GM20000 (cell line): ENCODE measurements at regions not wholly inside any gene's neighbourhood (a gene's known extent, or its start where the extent isn't known, plus 50 kb on each side); places are given as distances from the start of the nearest gene placed in this dataset.

Source experiments
- DNase-seq: peaks from one replicate; pipeline ENCODE4 v3.0.0; 2012; ENCODE audit warnings: low spot score
- TF ChIP-seq, protein P1 (sequence below): IDR thresholded peaks from 2 replicates; pipeline ENCODE4 v1.5.1; 2012; ENCODE audit warnings: mild to moderate bottlenecking, control low read depth; ENCODE audit errors: extremely low read depth, missing control alignments

DNA sequence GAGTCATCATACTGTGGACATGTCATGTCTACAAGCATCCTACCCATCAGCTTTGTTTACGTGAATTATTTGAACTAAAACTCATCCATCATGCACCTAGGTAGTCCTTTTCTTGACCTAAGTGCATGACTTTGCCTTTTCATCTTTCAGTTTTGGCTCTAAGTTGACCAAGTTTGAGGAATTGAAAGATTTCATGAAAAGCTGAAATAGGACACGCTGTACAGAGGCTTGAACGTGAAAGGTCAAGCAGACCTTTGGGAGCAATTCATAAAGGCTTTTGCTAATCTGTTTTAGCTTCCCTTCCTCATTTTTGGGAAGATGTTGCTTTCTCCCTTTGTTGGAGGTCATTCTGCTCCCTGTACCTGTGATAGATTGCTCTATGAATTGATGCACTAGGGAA, 55.1 kb upstream of the MLIP start:
- DNase-seq = no peak
- TF ChIP-seq, protein P1, sequence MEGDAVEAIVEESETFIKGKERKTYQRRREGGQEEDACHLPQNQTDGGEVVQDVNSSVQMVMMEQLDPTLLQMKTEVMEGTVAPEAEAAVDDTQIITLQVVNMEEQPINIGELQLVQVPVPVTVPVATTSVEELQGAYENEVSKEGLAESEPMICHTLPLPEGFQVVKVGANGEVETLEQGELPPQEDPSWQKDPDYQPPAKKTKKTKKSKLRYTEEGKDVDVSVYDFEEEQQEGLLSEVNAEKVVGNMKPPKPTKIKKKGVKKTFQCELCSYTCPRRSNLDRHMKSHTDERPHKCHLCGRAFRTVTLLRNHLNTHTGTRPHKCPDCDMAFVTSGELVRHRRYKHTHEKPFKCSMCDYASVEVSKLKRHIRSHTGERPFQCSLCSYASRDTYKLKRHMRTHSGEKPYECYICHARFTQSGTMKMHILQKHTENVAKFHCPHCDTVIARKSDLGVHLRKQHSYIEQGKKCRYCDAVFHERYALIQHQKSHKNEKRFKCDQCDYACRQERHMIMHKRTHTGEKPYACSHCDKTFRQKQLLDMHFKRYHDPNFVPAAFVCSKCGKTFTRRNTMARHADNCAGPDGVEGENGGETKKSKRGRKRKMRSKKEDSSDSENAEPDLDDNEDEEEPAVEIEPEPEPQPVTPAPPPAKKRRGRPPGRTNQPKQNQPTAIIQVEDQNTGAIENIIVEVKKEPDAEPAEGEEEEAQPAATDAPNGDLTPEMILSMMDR = no peak

- DNase-seq = no peak
- TF ChIP-seq, protein P1 = no peak
Observed at GRCh38 chr6:54057058-54057457, 54.2 kb upstream of the MLIP start.

DNA sequence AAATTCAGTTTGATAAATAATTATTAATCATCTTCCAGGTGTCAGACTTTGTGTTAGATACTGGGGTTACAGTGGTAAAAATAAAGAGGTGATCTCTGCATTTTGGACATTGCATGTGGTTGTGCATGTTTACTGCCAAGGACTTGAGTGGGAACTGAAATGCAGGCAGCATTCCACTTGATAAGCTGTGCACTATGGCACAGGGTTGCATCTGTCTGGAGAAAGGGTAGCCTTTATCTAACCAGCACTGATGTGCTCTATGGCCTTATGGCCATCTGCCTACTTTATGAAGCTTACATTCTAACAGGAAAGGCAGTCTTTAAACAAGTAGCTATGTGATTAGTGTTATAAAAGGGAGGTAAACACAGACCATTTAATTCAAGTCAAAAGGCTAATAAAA, 53.0 kb upstream of the MLIP start:
- TF ChIP-seq, protein P1 = no peak
- no peak for DNase-seq

GRCh38 chr6:54059683-54060082, 51.6 kb upstream of the MLIP start:
- TF ChIP-seq, protein P1 = no peak
- no peak for DNase-seq

DNA sequence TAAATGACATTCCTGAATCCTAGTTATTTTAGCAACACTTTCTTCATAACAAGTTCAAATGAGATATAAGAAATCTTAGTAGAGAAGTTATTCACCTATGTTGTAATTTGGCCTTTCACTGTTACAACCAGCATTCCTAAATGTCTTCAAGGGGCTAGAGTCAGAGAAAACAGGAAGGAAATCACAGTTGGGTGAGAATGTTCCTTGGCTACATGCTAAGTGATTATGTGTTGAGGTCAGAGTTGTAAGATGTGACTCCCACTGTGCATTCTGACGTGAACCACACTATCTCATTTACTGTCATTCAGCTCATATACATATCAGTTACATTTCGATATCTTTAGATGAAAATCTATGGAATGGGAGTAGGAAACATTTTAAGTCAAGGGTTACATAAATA, 51.0 kb upstream of the MLIP start:
- DNase-seq = no peak
- TF ChIP-seq, protein P1 = no peak
